A673 (cell line): ENCODE measurements at regions not wholly inside any gene's neighbourhood (a gene's known extent, or its start where the extent isn't known, plus 50 kb on each side); places are given as distances from the start of the nearest gene placed in this dataset.

ENCODE experiments used
- BruUV-seq: library from RNA; stranded (reverse); fragments of 400-500 nt; replicated peaks from 2 replicates; lab custom pipeline; 2021; lab: Mats Ljungman, UMichigan
- CTCF ChIA-PET: fragments of 300-600 bp; sonication (Branson Sonifier 250); formaldehyde crosslinking; loops from one replicate; lab custom pipeline; 2022; ENCODE audit warnings: antibody characterized with exemption; lab: Charles Lee
- POLR2A ChIA-PET: fragments of 300-600 bp; sonication (Branson Sonifier 250); formaldehyde crosslinking; loops from one replicate; lab custom pipeline; 2022; ENCODE audit warnings: antibody characterized with exemption; ENCODE audit not compliant: low non-redundant PET; lab: Charles Lee
- DNase-seq: peaks from one replicate; pipeline ENCODE4 v3.0.0-alpha.2; 2015; ENCODE audit warnings: low spot score
- H3K27ac ChIP-seq: fragments of 200-600 bp; sonication (generic); 2 replicates; pipeline ENCODE4 v1.5.1; 2016; ENCODE audit warnings: mixed run types, low read depth, mild to moderate bottlenecking, mixed read lengths, antibody characterized with exemption, low read length; ENCODE audit not compliant: poor library complexity, severe bottlenecking
- H3K27me3 ChIP-seq: fragments of 200-600 bp; sonication (generic); replicated peaks from 2 replicates; pipeline ENCODE4 v1.6.1; 2017; ENCODE audit warnings: mixed run types, low read depth, mild to moderate bottlenecking, mixed read lengths, antibody characterized with exemption, low read length; ENCODE audit not compliant: insufficient read depth, poor library complexity
- H3K36me3 ChIP-seq: fragments of 200-600 bp; sonication (generic); 2 replicates; pipeline ENCODE4 v1.6.1; 2016; ENCODE audit warnings: mixed run types, mild to moderate bottlenecking, mixed read lengths, antibody characterized with exemption, low read length; ENCODE audit not compliant: insufficient read depth, poor library complexity, severe bottlenecking
- H3K4me1 ChIP-seq: fragments of 200-600 bp; sonication (generic); 2 replicates; pipeline ENCODE4 v1.6.1; 2017; ENCODE audit warnings: mixed run types, mild to moderate bottlenecking, mixed read lengths, antibody characterized with exemption, low read length; ENCODE audit not compliant: insufficient read depth, poor library complexity, severe bottlenecking
- H3K4me3 ChIP-seq: fragments of 200-600 bp; sonication (generic); 2 replicates; pipeline ENCODE4 v1.5.1; 2016; ENCODE audit warnings: low read depth, mixed run types, mild to moderate bottlenecking, mixed read lengths, low read length; ENCODE audit not compliant: poor library complexity, severe bottlenecking
- H3K9me3 ChIP-seq: fragments of 200-600 bp; sonication (generic); 2 replicates; pipeline ENCODE4 v1.6.1; 2016; ENCODE audit warnings: mixed run types, low read depth, mild to moderate bottlenecking, mixed read lengths, antibody characterized with exemption, low read length; ENCODE audit not compliant: poor library complexity, severe bottlenecking
- EZH2 ChIP-seq: fragments of 200-600 bp; sonication (generic); IDR thresholded peaks from 2 replicates; pipeline ENCODE4 v1.6.1; 2017; ENCODE audit warnings: borderline replicate concordance, low read depth, mild to moderate bottlenecking, mixed read lengths, antibody characterized with exemption, low read length; ENCODE audit not compliant: poor library complexity, severe bottlenecking
- intact Hi-C: fragments of 100-400 bp; cut with micrococcal nuclease; formaldehyde crosslinking; loops from one replicate; pipeline ENCODE4 v1.10.0; 2022; ENCODE audit not compliant: unreplicated experiment
- TF ChIP-seq, protein P1 (sequence below): fragments of 300-800, 200-600 bp; sonication (generic); conservative IDR thresholded peaks from 2 replicates; pipeline ENCODE4 v1.5.1; 2017; ENCODE audit warnings: low read depth, mild to moderate bottlenecking, antibody characterized with exemption, low read length, moderate library complexity, mixed read lengths

DNA sequence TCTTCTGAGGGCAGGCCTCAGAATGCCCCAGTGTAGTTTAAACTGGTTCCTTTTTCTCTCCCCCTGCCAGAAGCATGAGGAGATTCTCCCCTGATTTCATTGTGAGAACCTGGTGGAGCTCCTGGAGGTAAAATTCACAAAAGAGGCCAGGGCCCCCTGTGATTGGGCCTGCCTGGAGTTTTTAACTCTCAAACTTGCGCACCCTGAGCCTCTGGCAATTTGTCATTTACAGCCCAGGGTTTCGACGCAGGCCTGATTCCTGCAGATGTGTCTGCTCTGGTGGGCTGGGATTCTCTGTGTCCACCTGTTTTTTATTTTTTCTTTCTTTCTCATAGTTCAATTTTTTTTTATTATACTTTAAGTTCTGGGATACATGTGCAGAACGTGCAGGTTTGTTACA, 157.9 kb downstream of the ASB1 start:
- DNase-seq: no peak
- TF ChIP-seq EZH2: no peak
- TF ChIP-seq, protein P1, sequence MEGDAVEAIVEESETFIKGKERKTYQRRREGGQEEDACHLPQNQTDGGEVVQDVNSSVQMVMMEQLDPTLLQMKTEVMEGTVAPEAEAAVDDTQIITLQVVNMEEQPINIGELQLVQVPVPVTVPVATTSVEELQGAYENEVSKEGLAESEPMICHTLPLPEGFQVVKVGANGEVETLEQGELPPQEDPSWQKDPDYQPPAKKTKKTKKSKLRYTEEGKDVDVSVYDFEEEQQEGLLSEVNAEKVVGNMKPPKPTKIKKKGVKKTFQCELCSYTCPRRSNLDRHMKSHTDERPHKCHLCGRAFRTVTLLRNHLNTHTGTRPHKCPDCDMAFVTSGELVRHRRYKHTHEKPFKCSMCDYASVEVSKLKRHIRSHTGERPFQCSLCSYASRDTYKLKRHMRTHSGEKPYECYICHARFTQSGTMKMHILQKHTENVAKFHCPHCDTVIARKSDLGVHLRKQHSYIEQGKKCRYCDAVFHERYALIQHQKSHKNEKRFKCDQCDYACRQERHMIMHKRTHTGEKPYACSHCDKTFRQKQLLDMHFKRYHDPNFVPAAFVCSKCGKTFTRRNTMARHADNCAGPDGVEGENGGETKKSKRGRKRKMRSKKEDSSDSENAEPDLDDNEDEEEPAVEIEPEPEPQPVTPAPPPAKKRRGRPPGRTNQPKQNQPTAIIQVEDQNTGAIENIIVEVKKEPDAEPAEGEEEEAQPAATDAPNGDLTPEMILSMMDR: no peak
- no TSS peak for BruUV-seq
- Histone ChIP-seq H3K4me1 (no peaks in the 10 kb centered on the region), H3K4me3 (no peak overlapping the region), H3K27me3 (no peaks in the 10 kb centered on the region), H3K9me3 (no peaks in the 10 kb centered on the region), H3K27ac (no peak overlapping the region), H3K36me3 (no peaks in the 10 kb centered on the region)
- intact Hi-C loops: no loop called here
- ChIA-PET CTCF (no interaction called here), POLR2A (no interaction called here)

DNA sequence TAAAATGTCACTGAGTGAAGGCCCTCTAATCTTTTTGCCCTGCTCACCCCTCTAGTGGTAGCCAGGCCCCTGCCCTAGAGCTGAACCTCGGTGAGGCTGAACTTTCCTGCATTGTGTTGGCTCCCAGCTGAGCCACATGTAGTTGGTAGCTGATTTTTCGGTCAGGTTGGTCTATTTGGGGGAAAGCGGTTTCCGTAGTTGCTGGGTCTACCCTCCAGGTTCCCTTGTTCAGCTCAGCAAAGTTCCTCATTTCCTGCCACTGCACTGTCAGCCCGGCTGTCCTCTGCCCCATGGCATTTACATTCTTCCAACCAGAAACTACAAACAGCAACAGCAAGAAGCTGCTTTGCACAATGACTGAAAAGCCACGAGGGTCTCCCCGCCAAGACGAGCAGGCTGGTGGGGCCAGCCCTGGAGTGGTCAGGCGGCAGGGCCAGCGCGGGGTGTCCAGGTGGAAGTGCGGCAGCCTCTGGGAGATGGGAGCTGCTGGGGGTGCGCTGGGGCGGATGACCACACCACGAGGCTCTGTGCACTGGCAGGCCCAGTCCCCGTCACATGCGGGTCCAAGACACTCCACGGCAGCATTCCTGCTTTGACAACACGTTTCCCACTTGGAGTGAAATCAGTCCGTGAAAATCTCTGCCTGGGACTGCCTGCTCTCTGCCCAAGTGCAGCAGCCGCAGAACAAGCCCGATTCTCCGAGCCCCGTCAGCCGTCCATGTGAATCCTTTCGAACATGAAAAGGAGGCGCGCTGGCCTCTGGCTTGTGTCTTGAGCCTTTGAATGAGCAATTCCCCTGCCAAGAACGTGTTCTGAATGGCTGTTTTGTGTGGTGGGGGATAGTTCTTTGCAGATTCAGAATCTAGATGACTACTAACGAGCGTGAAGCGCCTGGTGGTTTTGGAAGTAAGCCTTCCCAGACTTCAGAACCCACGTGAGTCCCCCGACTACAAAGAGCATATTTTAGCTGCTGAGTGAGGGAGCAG, 159.4 kb downstream of the ASB1 start:
- Histone ChIP-seq H3K36me3 (no peaks in the 10 kb centered on the region), H3K4me3 (no peak overlapping the region), H3K27ac (no peak overlapping the region), H3K27me3 (no peaks in the 10 kb centered on the region), H3K9me3 (no peaks in the 10 kb centered on the region), H3K4me1 (no peaks in the 10 kb centered on the region)
- CTCF ChIA-PET: no interaction called here
- DNase-seq: no peak
- intact Hi-C loops: no loop called here
- no peak for TF ChIP-seq EZH2
- TF ChIP-seq, protein P1: no peak
- POLR2A ChIA-PET: no interaction called here
- BruUV-seq: no TSS peak

DNA sequence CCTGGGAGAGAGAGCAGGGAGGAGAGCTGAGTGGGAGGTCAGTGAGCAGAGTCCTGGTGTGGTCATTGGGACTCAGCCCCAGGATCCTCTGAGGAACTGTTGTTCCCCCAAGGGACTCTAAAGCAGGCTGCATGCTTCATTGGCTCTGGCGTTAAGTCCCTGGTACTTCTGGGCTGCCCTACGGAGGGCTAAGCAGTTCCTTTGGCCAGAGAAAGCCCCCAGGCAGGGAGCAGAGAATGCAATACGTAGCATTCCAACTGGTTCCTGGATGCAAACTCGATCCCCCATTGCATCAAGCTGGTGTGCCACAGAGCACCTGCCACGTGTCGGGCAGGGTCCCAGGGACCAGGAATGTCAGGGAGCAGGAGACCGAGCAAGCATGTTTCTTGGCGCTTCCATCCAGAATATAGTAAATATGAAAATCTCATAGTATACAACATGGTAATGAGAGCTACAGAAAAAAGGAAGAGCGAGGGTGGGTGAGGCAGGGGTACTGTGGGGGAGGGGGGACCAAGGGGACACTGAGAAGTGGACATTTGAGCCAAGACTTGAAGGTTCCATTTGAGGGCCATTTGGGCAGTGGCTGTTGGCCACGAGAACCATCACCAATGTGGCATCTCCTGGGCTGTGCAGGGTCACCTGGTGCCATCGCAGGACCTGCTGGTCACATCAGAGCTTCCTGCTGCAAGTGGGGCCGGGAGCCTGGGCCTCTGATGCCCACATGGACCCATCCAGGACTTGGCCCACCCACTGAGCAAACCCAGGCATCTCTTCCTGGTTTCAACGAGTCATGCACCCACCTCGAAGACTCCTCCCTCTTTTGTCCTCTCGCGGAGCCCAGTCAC, 160.4 kb downstream of the ASB1 start:
- intact Hi-C loops: no loop called here
- no peaks in the 10 kb centered on the region for H3K27me3 ChIP-seq
- BruUV-seq: no TSS peak
- H3K27ac ChIP-seq: no peak overlapping the region
- H3K4me3 ChIP-seq: no peak overlapping the region
- POLR2A ChIA-PET: no interaction called here
- no peaks in the 10 kb centered on the region for H3K4me1 ChIP-seq
- no peaks in the 10 kb centered on the region for H3K36me3 ChIP-seq
- no peaks in the 10 kb centered on the region for H3K9me3 ChIP-seq
- DNase-seq: no peak
- no peak for TF ChIP-seq EZH2
- TF ChIP-seq, protein P1: no peak
- CTCF ChIA-PET: no interaction called here
